HEK293T (cell line): ENCODE measurements at regions not wholly inside any gene's neighbourhood (a gene's known extent, or its start where the extent isn't known, plus 50 kb on each side); places are given as distances from the start of the nearest gene placed in this dataset.

Experiments
- ARNT ChIP-seq: fragments of 450-650 bp; IDR thresholded peaks from 2 replicates; pipeline ENCODE4 v1.6.1; 2017; ENCODE audit warnings: mild to moderate bottlenecking
- BHLHE40 ChIP-seq: fragments of 450-650 bp; IDR thresholded peaks from 2 replicates; pipeline ENCODE4 v1.6.1; 2016; ENCODE audit warnings: mild to moderate bottlenecking, moderate library complexity, borderline replicate concordance
- FOXA1 ChIP-seq: fragments of 450-650 bp; IDR thresholded peaks from 2 replicates; pipeline ENCODE4 v1.6.1; 2016; ENCODE audit warnings: mild to moderate bottlenecking
- FOXK2 ChIP-seq: fragments of 450-650 bp; IDR thresholded peaks from 2 replicates; pipeline ENCODE4 v1.6.1; 2016; ENCODE audit warnings: mild to moderate bottlenecking
- FOXM1 ChIP-seq: fragments of 450-650 bp; IDR thresholded peaks from 2 replicates; pipeline ENCODE4 v1.6.1; 2017; ENCODE audit warnings: mild to moderate bottlenecking, borderline replicate concordance
- SP1 ChIP-seq: fragments of 450-650 bp; IDR thresholded peaks from 2 replicates; pipeline ENCODE4 v1.6.1; 2017

DNA sequence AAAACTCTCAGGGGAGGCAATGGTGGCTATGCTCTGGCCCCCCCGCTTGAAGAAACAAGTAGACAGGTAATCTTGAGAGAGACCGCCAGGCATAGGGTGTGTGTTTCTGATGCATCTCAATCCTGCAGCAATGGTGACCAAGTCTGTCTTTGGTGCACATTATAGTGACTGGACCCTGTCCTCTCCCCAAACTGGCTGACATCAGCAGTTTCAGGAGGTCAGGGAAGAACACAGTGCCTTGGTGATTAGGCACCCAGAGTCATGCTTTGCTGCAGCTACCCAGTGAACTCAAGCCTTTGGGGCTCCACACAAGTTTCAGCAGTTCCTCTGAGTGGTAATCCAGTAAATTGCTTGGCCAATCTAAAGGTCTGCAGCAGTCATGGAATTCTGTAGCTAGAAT is 318.3 kb downstream of the SPIN4 start:
- TF ChIP-seq ARNT (no peak), SP1 (no peak), FOXK2 (no peak), FOXM1 (no peak), FOXA1 (no peak), BHLHE40 (no peak)
